GM23338 (cell line): ENCODE measurements at regions not wholly inside any gene's neighbourhood (a gene's known extent, or its start where the extent isn't known, plus 50 kb on each side); places are given as distances from the start of the nearest gene placed in this dataset.

ENCODE experiments used
- ATAC-seq: fragments of 200-7000 bp; cut with Tn5 transposase; 3 replicates; pipeline ENCODE4 v1.9.1; 2020
- DNase-seq: peaks from one replicate; pipeline ENCODE4 v3.0.0-alpha.2; 2015; ENCODE audit warnings: low spot score
- H2AFZ ChIP-seq: fragments of 200-600 bp; sonication (generic); 2 replicates; pipeline ENCODE4 v1.8.0; 2016; ENCODE audit warnings: antibody characterized with exemption, mild to moderate bottlenecking, moderate library complexity
- H3F3A ChIP-seq: fragments of 200-600 bp; sonication (generic); replicated peaks from 2 replicates; pipeline ENCODE4 v1.8.0; 2017; ENCODE audit warnings: antibody characterized with exemption, mixed run types, low read depth
- H3K27ac ChIP-seq: fragments of 200-600 bp; sonication (generic); 2 replicates; pipeline ENCODE4 v1.6.1; 2016; ENCODE audit warnings: low read depth
- H3K27me3 ChIP-seq: fragments of 200-600 bp; sonication (generic); 2 replicates; pipeline ENCODE4 v1.8.0; 2016; ENCODE audit warnings: mild to moderate bottlenecking, mixed run types, moderate library complexity; ENCODE audit not compliant: insufficient read depth
- H3K36me3 ChIP-seq: fragments of 200-600 bp; sonication (generic); 2 replicates; pipeline ENCODE4 v1.8.0; 2016; ENCODE audit warnings: mild to moderate bottlenecking; ENCODE audit not compliant: insufficient read depth
- H3K4me1 ChIP-seq: fragments of 200-600 bp; sonication (generic); 2 replicates; pipeline ENCODE4 v1.8.0; 2016; ENCODE audit warnings: mild to moderate bottlenecking, moderate library complexity; ENCODE audit not compliant: insufficient read depth
- H3K4me2 ChIP-seq: fragments of 200-600 bp; sonication (generic); 2 replicates; pipeline ENCODE4 v1.7.1; 2017; ENCODE audit warnings: mixed run types
- H3K4me3 ChIP-seq: fragments of 200-600 bp; sonication (generic); 2 replicates; pipeline ENCODE4 v1.6.1; 2016; ENCODE audit warnings: mixed run types
- H3K79me2 ChIP-seq: fragments of 200-600 bp; sonication (generic); replicated peaks from 2 replicates; pipeline ENCODE4 v1.8.0; 2017; ENCODE audit warnings: mild to moderate bottlenecking; ENCODE audit not compliant: insufficient read depth
- H3K9me2 ChIP-seq: fragments of 200-600 bp; sonication (generic); 2 replicates; pipeline ENCODE4 v1.8.0; 2017; ENCODE audit not compliant: insufficient read depth
- H4K20me1 ChIP-seq: fragments of 200-600 bp; sonication (generic); replicated peaks from 2 replicates; pipeline ENCODE4 v1.8.0; 2017; ENCODE audit warnings: mild to moderate bottlenecking; ENCODE audit not compliant: insufficient read depth
- H3K27ac Mint-ChIP-seq: 2 replicates; pipeline ENCODE4 v1.8.0; 2020; ENCODE audit warnings: inconsistent platforms, mild to moderate bottlenecking, moderate library complexity, mixed read lengths
- H3K27me3 Mint-ChIP-seq: 3 replicates; pipeline ENCODE4 v1.8.0; 2022; ENCODE audit warnings: low read depth, mild to moderate bottlenecking, moderate library complexity, mixed read lengths, inconsistent platforms; ENCODE audit not compliant: insufficient read depth, poor library complexity
- H3K36me3 Mint-ChIP-seq: 3 replicates; pipeline ENCODE4 v1.8.0; 2021; ENCODE audit warnings: low read depth, mild to moderate bottlenecking, inconsistent platforms, moderate library complexity, mixed read lengths
- H3K4me1 Mint-ChIP-seq: 3 replicates; pipeline ENCODE4 v1.8.0; 2020; ENCODE audit warnings: mild to moderate bottlenecking, inconsistent platforms, mixed read lengths
- H3K4me3 Mint-ChIP-seq: 3 replicates; pipeline ENCODE4 v1.8.0; 2021; ENCODE audit warnings: moderate library complexity, mild to moderate bottlenecking, inconsistent platforms, mixed read lengths
- H3K9me3 Mint-ChIP-seq: 3 replicates; pipeline ENCODE4 v1.8.0; 2020; ENCODE audit warnings: moderate library complexity, mild to moderate bottlenecking, inconsistent platforms, mixed read lengths
- ETS1 ChIP-seq: IDR thresholded peaks from 2 replicates; pipeline ENCODE4 v1.6.1; 2016; ENCODE audit warnings: antibody characterized with exemption
- EZH2 ChIP-seq: fragments of 200-600 bp; sonication (generic); IDR thresholded peaks from one replicate; pipeline ENCODE4 v1.8.0; 2017; ENCODE audit warnings: antibody characterized with exemption, mild to moderate bottlenecking, low read depth; ENCODE audit not compliant: unreplicated experiment
- NANOG ChIP-seq: IDR thresholded peaks from 2 replicates; pipeline ENCODE4 v1.6.1; 2016; ENCODE audit warnings: antibody characterized with exemption, borderline replicate concordance
- REST ChIP-seq: IDR thresholded peaks from one replicate; pipeline ENCODE4 v1.6.1; 2018; ENCODE audit warnings: antibody characterized with exemption; ENCODE audit not compliant: unreplicated experiment
- STAT1 ChIP-seq: IDR thresholded peaks from one replicate; pipeline ENCODE4 v1.6.1; 2016; ENCODE audit warnings: antibody characterized with exemption; ENCODE audit not compliant: unreplicated experiment
- ZNF114 ChIP-seq: fragments of 250-450 bp; sonication (Bioruptor Pico); IDR thresholded peaks from 2 replicates; pipeline ENCODE4 v1.5.0; 2020; ENCODE audit warnings: mild to moderate bottlenecking, moderate library complexity
- ZNF331 ChIP-seq: fragments of 250-450 bp; sonication (Bioruptor Pico); IDR thresholded peaks from 2 replicates; pipeline ENCODE4 v1.5.0; 2020; ENCODE audit warnings: low read depth, mild to moderate bottlenecking, moderate library complexity
- ZNF462 ChIP-seq: fragments of 250-450 bp; sonication (Bioruptor Pico); IDR thresholded peaks from 2 replicates; pipeline ENCODE4 v1.5.0; 2020; ENCODE audit warnings: mild to moderate bottlenecking, moderate library complexity

GRCh38 chr2:177044671-177045070, 167.9 kb upstream of the HNRNPA3 start (continued):
- TF ChIP-seq REST (no peak), STAT1 (no peak), ZNF114 (CRISPR knock-in tag) (no peak), EZH2 (no peak), ZNF331 (no peak), ETS1 (no peak)

GRCh38 chr2:177048981-177049380, 163.6 kb upstream of the HNRNPA3 start:
- no peak overlapping the region for H3K4me2 ChIP-seq
- no peaks in the 10 kb centered on the region for H3F3A ChIP-seq
- Mint-ChIP-seq H3K36me3 (no peaks in the 10 kb centered on the region), H3K27ac (no peak overlapping the region), H3K9me3 (no peaks in the 10 kb centered on the region), H3K27me3 (no peaks in the 10 kb centered on the region), H3K4me1 (peaks cover 5% of the 10 kb centered on the region; the same call in 1 of the 3 replicates), H3K4me3 (no peak overlapping the region)
- H3K27ac ChIP-seq = no peak overlapping the region
- DNase-seq (no peak), ATAC-seq (no peak)
- H3K27me3 ChIP-seq = no peaks in the 10 kb centered on the region
- TF ChIP-seq ZNF462 (CRISPR knock-in tag) (no peak), NANOG (no peak)
- no peak overlapping the region for H2AFZ ChIP-seq
- no peaks in the 10 kb centered on the region for H3K36me3 ChIP-seq
- H4K20me1 ChIP-seq = no peaks in the 10 kb centered on the region
- no peaks in the 10 kb centered on the region for H3K4me1 ChIP-seq
- no peaks in the 10 kb centered on the region for H3K79me2 ChIP-seq
- no peaks in the 10 kb centered on the region for H3K9me2 ChIP-seq
- no peak overlapping the region for H3K4me3 ChIP-seq
